ENCODE measurements at regions not wholly inside any gene's neighbourhood (a gene's known extent, or its start where the extent isn't known, plus 50 kb on each side); places are given as distances from the start of the nearest gene placed in this dataset.

DNA sequence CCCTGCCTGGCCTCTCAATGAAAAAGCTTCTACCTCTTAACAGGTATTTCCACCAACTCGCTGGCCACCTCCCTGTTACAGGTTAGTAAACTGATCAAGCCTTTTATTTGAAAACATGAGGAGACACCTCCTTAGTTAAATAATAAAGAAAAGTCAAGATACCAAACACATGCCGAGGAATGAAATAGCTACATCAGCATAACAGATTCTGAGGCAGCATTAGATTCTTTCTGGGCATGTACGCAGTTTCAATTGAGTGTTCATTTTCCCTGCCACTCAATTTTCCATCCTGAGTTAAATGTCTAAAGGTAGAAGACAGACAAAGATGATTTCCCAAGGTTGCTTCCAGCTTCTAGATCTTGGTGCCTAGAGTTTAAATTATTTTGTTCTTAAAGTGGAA lies 250.5 kb upstream of the LRTM1 start:
- no peak for TF ChIP-seq TAF1 (IDR thresholded peaks at IDR 0.05; ENCODE audit: borderline replicate concordance, low read depth, low read length)
- TF ChIP-seq POLR2A (IDR thresholded peaks at IDR 0.05; ENCODE audit: low read depth, low read length), result no peak
